ENCODE measurements at regions not wholly inside any gene's neighbourhood (a gene's known extent, or its start where the extent isn't known, plus 50 kb on each side); places are given as distances from the start of the nearest gene placed in this dataset.

DNA sequence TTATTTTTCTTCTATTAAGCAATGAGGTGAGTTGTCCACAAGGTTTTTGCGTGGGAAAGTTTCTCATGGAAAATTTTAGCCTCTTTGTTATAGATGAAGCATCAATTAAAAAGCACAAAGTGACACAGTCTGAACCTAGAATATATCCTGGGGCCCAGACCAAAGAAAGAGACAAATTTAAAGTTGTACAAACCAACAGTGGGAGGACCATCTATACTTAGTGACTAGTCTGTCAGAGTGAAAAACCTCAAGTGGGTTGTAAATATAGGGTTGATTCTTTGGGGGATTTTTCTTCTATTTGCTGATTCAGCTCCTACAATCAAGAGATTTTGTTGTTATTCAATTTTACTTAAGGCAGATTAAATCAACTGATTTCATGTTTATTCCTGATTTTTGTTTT lies 256.2 kb downstream of the SATB2 start:
- Histone ChIP-seq H3K9me3 (ENCODE audit: control insufficient read depth, low read depth, low read length) (peaks cover 2% of the 10 kb centered on the region), H3K4me3 (ENCODE audit: control insufficient read depth in 2 of 3, extremely low read depth in 1 of 3, insufficient read depth in 2 of 3, low read depth in 1 of 3, low read length in 3 of 3) (no peak overlapping the region), H3K4me2 (ENCODE audit: control insufficient read depth, extremely low read depth, insufficient read depth, low read depth, low read length) (no peak overlapping the region), H3K27me3 (ENCODE audit: control insufficient read depth, extremely low read depth, insufficient read depth, low read length) (no peaks in the 10 kb centered on the region), H3K9ac (ENCODE audit: control insufficient read depth, extremely low read depth, insufficient read depth, low read length) (no peak overlapping the region), H3K79me2 (ENCODE audit: control insufficient read depth, insufficient read depth, low read length) (no peaks in the 10 kb centered on the region), H3K36me3 (ENCODE audit: control insufficient read depth in 2 of 2, extremely low read depth in 1 of 2, insufficient read depth in 2 of 2, low read length in 2 of 2) (no peaks in the 10 kb centered on the region), H3K27ac (ENCODE audit: control insufficient read depth, insufficient read depth, low read length) (no peak overlapping the region), H3K4me1 (ENCODE audit: control insufficient read depth, extremely low read depth, insufficient read depth, low read length) (no peaks in the 10 kb centered on the region), H4K20me1 (ENCODE audit: control insufficient read depth, extremely low read depth, insufficient read depth, low read length) (no peaks in the 10 kb centered on the region), H3K9me1 (ENCODE audit: control insufficient read depth, extremely low read depth, insufficient read depth, low read length) (no peaks in the 10 kb centered on the region), H2AFZ (ENCODE audit: control insufficient read depth, low read length) (no peak overlapping the region)
- FAIRE-seq, result no peak
- dilution Hi-C loops (cut with MboI; ENCODE audit: extremely low pct_ligation_motif_present, low sequenced_read_pairs), result no loop called here
- TF ChIP-seq EZH2 (IDR thresholded peaks at IDR 0.05; ENCODE audit: low read length), result no peak
- TF ChIP-seq, protein P1, sequence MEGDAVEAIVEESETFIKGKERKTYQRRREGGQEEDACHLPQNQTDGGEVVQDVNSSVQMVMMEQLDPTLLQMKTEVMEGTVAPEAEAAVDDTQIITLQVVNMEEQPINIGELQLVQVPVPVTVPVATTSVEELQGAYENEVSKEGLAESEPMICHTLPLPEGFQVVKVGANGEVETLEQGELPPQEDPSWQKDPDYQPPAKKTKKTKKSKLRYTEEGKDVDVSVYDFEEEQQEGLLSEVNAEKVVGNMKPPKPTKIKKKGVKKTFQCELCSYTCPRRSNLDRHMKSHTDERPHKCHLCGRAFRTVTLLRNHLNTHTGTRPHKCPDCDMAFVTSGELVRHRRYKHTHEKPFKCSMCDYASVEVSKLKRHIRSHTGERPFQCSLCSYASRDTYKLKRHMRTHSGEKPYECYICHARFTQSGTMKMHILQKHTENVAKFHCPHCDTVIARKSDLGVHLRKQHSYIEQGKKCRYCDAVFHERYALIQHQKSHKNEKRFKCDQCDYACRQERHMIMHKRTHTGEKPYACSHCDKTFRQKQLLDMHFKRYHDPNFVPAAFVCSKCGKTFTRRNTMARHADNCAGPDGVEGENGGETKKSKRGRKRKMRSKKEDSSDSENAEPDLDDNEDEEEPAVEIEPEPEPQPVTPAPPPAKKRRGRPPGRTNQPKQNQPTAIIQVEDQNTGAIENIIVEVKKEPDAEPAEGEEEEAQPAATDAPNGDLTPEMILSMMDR (optimal IDR thresholded peaks at IDR 0.05 in 1 of 3, IDR thresholded peaks at IDR 0.05 in 1 of 3, conservative IDR thresholded peaks at IDR 0.05 in 1 of 3; ENCODE audit: extremely low read depth in 1 of 3, insufficient read depth in 2 of 3, low read length in 3 of 3), result no peak
- DNase-seq (ENCODE audit: low read depth, low spot score), result no peak

DNA sequence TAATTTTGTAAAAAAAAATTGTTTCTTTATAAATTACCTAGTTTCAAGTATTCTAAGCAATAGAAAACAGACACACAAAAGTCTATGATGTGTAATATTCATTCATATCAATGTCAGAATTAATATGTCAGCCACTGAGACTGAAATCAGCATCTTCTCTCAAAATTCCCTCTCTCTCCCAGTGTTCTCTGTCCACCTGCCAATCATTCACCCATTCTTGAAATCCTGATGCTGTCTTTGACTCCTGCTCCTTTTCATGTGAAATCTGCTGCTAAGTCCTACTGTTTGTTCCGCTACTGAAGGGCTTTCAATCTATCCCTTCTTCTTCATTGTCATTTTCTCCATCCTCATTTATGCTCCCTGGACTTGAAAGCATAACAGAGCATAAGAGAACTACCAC lies 257.9 kb downstream of the SATB2 start:
- dilution Hi-C loops (cut with MboI; ENCODE audit: extremely low pct_ligation_motif_present, low sequenced_read_pairs), result no loop called here
- FAIRE-seq (no peak), DNase-seq (ENCODE audit: low read depth, low spot score) (no peak)
- Histone ChIP-seq H3K4me1 (ENCODE audit: control insufficient read depth, extremely low read depth, insufficient read depth, low read length) (no peaks in the 10 kb centered on the region), H3K4me3 (ENCODE audit: control insufficient read depth in 2 of 3, extremely low read depth in 1 of 3, insufficient read depth in 2 of 3, low read depth in 1 of 3, low read length in 3 of 3) (no peak overlapping the region), H3K36me3 (ENCODE audit: control insufficient read depth in 2 of 2, extremely low read depth in 1 of 2, insufficient read depth in 2 of 2, low read length in 2 of 2) (no peaks in the 10 kb centered on the region), H3K9me3 (ENCODE audit: control insufficient read depth, low read depth, low read length) (peaks cover 2% of the 10 kb centered on the region), H3K9me1 (ENCODE audit: control insufficient read depth, extremely low read depth, insufficient read depth, low read length) (no peaks in the 10 kb centered on the region), H3K4me2 (ENCODE audit: control insufficient read depth, extremely low read depth, insufficient read depth, low read depth, low read length) (no peak overlapping the region), H3K27me3 (ENCODE audit: control insufficient read depth, extremely low read depth, insufficient read depth, low read length) (no peaks in the 10 kb centered on the region), H4K20me1 (ENCODE audit: control insufficient read depth, extremely low read depth, insufficient read depth, low read length) (no peaks in the 10 kb centered on the region), H3K27ac (ENCODE audit: control insufficient read depth, insufficient read depth, low read length) (no peak overlapping the region), H3K79me2 (ENCODE audit: control insufficient read depth, insufficient read depth, low read length) (no peaks in the 10 kb centered on the region), H2AFZ (ENCODE audit: control insufficient read depth, low read length) (no peak overlapping the region), H3K9ac (ENCODE audit: control insufficient read depth, extremely low read depth, insufficient read depth, low read length) (no peak overlapping the region)
- TF ChIP-seq, protein P1 (optimal IDR thresholded peaks at IDR 0.05 in 1 of 3, IDR thresholded peaks at IDR 0.05 in 1 of 3, conservative IDR thresholded peaks at IDR 0.05 in 1 of 3; ENCODE audit: extremely low read depth in 1 of 3, insufficient read depth in 2 of 3, low read length in 3 of 3), result no peak
- TF ChIP-seq EZH2 (IDR thresholded peaks at IDR 0.05; ENCODE audit: low read length), result no peak

Measured in keratinocyte (primary cell).